ENCODE measurements at regions not wholly inside any gene's neighbourhood (a gene's known extent, or its start where the extent isn't known, plus 50 kb on each side); places are given as distances from the start of the nearest gene placed in this dataset.

DNA sequence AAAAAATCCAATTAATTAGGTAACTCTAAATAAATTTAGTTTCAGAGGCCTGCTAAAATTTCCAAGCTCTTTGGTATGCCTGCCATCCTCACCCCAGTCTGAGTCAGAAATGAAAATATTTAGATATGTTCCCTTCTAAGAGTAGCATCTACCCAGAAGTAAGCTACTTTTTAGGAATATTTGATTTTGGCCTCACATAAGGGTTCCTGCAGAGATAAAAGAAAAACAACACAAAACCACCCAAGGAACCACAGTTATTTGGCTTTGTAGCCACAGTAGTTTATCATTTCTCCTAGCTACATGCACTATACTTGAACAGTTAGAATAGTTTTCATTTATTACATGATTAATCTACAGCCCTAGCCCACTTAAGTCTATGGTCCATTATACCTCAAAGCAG, 192.6 kb upstream of the FAM241A start:
- TF ChIP-seq, protein P1, sequence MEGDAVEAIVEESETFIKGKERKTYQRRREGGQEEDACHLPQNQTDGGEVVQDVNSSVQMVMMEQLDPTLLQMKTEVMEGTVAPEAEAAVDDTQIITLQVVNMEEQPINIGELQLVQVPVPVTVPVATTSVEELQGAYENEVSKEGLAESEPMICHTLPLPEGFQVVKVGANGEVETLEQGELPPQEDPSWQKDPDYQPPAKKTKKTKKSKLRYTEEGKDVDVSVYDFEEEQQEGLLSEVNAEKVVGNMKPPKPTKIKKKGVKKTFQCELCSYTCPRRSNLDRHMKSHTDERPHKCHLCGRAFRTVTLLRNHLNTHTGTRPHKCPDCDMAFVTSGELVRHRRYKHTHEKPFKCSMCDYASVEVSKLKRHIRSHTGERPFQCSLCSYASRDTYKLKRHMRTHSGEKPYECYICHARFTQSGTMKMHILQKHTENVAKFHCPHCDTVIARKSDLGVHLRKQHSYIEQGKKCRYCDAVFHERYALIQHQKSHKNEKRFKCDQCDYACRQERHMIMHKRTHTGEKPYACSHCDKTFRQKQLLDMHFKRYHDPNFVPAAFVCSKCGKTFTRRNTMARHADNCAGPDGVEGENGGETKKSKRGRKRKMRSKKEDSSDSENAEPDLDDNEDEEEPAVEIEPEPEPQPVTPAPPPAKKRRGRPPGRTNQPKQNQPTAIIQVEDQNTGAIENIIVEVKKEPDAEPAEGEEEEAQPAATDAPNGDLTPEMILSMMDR (IDR thresholded peaks at IDR 0.05; ENCODE audit: low read length), result no peak
- TF ChIP-seq EZH2 (optimal IDR thresholded peaks at IDR 0.05; ENCODE audit: low read depth, low read length), result no peak

Measured in MM.1S (cell line).